HepG2 (cell line): ENCODE measurements at regions not wholly inside any gene's neighbourhood (a gene's known extent, or its start where the extent isn't known, plus 50 kb on each side); places are given as distances from the start of the nearest gene placed in this dataset.

ENCODE experiments used
- ATF3 ChIP-seq: sonication (generic); formaldehyde crosslinking; IDR thresholded peaks from 2 replicates; pipeline ENCODE4 v1.4.0; 2020; ENCODE audit warnings: missing genetic modification reagents
- MAX ChIP-seq: IDR thresholded peaks from 2 replicates; pipeline ENCODE4 v1.6.1; 2012; ENCODE audit warnings: inconsistent platforms
- SALL2 ChIP-seq: sonication (generic); formaldehyde crosslinking; IDR thresholded peaks from 2 replicates; pipeline ENCODE4 v1.8.1; 2023; ENCODE audit warnings: mild to moderate bottlenecking, missing genetic modification reagents, inconsistent platforms
- ZNF530 ChIP-seq: sonication (generic); formaldehyde crosslinking; IDR thresholded peaks from 2 replicates; pipeline ENCODE4 v1.5.0; 2020; ENCODE audit warnings: low read depth, mild to moderate bottlenecking, missing genetic modification reagents
- TF ChIP-seq, protein P1 (sequence below): sonication (generic); formaldehyde crosslinking; IDR thresholded peaks from 2 replicates; pipeline ENCODE4 v1.4.0; 2020; ENCODE audit warnings: missing genetic modification reagents
- TF ChIP-seq, protein P2 (sequence below): sonication (generic); formaldehyde crosslinking; IDR thresholded peaks from 2 replicates; pipeline ENCODE4 v1.4.0; 2020; ENCODE audit warnings: missing genetic modification reagents

DNA sequence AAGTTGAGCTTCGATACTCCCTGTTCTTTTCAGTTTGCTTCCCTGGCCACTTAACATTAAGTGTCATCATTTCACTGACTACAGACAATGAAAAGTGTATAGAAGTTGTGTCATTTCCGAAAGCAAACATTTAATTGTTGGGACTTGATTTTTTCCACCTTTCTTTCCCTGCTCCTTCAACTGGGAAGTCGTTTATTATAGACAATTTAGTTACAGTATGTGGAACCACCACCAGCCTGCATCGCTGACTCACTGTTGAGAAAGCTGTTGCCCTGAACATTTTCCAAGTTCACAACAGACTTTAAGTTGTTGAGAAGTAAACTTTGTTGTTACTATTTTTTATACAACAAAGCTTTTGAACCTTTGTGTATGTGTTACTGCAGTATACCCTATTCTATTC lies 788.4 kb upstream of the PRR20A start:
- TF ChIP-seq, protein P1, sequence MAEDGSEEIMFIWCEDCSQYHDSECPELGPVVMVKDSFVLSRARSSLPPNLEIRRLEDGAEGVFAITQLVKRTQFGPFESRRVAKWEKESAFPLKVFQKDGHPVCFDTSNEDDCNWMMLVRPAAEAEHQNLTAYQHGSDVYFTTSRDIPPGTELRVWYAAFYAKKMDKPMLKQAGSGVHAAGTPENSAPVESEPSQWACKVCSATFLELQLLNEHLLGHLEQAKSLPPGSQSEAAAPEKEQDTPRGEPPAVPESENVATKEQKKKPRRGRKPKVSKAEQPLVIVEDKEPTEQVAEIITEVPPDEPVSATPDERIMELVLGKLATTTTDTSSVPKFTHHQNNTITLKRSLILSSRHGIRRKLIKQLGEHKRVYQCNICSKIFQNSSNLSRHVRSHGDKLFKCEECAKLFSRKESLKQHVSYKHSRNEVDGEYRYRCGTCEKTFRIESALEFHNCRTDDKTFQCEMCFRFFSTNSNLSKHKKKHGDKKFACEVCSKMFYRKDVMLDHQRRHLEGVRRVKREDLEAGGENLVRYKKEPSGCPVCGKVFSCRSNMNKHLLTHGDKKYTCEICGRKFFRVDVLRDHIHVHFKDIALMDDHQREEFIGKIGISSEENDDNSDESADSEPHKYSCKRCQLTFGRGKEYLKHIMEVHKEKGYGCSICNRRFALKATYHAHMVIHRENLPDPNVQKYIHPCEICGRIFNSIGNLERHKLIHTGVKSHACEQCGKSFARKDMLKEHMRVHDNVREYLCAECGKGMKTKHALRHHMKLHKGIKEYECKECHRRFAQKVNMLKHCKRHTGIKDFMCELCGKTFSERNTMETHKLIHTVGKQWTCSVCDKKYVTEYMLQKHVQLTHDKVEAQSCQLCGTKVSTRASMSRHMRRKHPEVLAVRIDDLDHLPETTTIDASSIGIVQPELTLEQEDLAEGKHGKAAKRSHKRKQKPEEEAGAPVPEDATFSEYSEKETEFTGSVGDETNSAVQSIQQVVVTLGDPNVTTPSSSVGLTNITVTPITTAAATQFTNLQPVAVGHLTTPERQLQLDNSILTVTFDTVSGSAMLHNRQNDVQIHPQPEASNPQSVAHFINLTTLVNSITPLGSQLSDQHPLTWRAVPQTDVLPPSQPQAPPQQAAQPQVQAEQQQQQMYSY (CRISPR knock-in tag) = no peak
- TF ChIP-seq ATF3 (CRISPR knock-in tag) (no peak), MAX (no peak), SALL2 (CRISPR knock-in tag) (no peak), ZNF530 (no peak)
- TF ChIP-seq, protein P2, sequence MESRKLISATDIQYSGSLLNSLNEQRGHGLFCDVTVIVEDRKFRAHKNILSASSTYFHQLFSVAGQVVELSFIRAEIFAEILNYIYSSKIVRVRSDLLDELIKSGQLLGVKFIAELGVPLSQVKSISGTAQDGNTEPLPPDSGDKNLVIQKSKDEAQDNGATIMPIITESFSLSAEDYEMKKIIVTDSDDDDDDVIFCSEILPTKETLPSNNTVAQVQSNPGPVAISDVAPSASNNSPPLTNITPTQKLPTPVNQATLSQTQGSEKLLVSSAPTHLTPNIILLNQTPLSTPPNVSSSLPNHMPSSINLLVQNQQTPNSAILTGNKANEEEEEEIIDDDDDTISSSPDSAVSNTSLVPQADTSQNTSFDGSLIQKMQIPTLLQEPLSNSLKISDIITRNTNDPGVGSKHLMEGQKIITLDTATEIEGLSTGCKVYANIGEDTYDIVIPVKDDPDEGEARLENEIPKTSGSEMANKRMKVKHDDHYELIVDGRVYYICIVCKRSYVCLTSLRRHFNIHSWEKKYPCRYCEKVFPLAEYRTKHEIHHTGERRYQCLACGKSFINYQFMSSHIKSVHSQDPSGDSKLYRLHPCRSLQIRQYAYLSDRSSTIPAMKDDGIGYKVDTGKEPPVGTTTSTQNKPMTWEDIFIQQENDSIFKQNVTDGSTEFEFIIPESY (CRISPR knock-in tag) = no peak
